ENCODE measurements at regions not wholly inside any gene's neighbourhood (a gene's known extent, or its start where the extent isn't known, plus 50 kb on each side); places are given as distances from the start of the nearest gene placed in this dataset.

GRCh38 chr11:97615546-97615945 is 1225.7 kb downstream of the JRKL start:
- no peak for TF ChIP-seq CTCF (conservative IDR thresholded peaks at IDR 0.05; ENCODE audit: low read depth, low read length)
- TF ChIP-seq EZH2 (IDR thresholded peaks at IDR 0.05; ENCODE audit: low read length, unreplicated experiment): no peak
- TF ChIP-seq EZH2phosphoT487 (IDR thresholded peaks at IDR 0.05; ENCODE audit: borderline replicate concordance, low read length): no peak
